ENCODE measurements at regions not wholly inside any gene's neighbourhood (a gene's known extent, or its start where the extent isn't known, plus 50 kb on each side); places are given as distances from the start of the nearest gene placed in this dataset.
A peak's percentile ranks its signal among the peaks of the same experiment; 100 is the strongest.

- DNase-seq = peak; percentile 65
These were observed 50.0 kb upstream of the EMX2 start for GRCh38 chr10:117492504-117492903.

- no peak for DNase-seq
These were observed 54.5 kb upstream of the EMX2 start for GRCh38 chr10:117488004-117488403.

- no peak for DNase-seq
These were observed 55.9 kb upstream of the EMX2 start for GRCh38 chr10:117486606-117487005.

GRCh38 chr10:117483056-117483590 lies 59.4 kb upstream of the EMX2 start:
- DNase-seq = no peak

- DNase-seq = peak; percentile 27
These were observed 61.5 kb upstream of the EMX2 start for GRCh38 chr10:117481011-117481410.

- DNase-seq = no peak
These were observed 62.4 kb upstream of the EMX2 start for GRCh38 chr10:117480097-117480496.

- DNase-seq = peak; percentile 96
These were observed 64.4 kb upstream of the EMX2 start for GRCh38 chr10:117477961-117478670.

GRCh38 chr10:117477211-117477947 lies 65.2 kb upstream of the EMX2 start:
- DNase-seq = no peak

GRCh38 chr10:117476716-117477115 lies 65.8 kb upstream of the EMX2 start:
- peak; percentile 37 for DNase-seq

GRCh38 chr10:117476281-117476680 lies 66.3 kb upstream of the EMX2 start:
- peak; percentile 70 for DNase-seq

GRCh38 chr10:117472872-117473271 lies 69.7 kb upstream of the EMX2 start:
- DNase-seq = no peak

- DNase-seq = no peak
These were observed 71.1 kb upstream of the EMX2 start for GRCh38 chr10:117471344-117471874.

GRCh38 chr10:117470733-117471132 lies 71.8 kb upstream of the EMX2 start:
- DNase-seq = no peak

- DNase-seq = no peak
These were observed 73.9 kb upstream of the EMX2 start for GRCh38 chr10:117468665-117469064.

- DNase-seq = peak; percentile 17
These were observed 78.4 kb upstream of the EMX2 start for GRCh38 chr10:117464176-117464575.

GRCh38 chr10:117463545-117463920 lies 79.0 kb upstream of the EMX2 start:
- peak; percentile 76 for DNase-seq

GRCh38 chr10:117462816-117463544 lies 79.6 kb upstream of the EMX2 start:
- peak; percentile 37 for DNase-seq

- DNase-seq = peak; percentile 46
These were observed 80.1 kb upstream of the EMX2 start for GRCh38 chr10:117462424-117462792.

GRCh38 chr10:117461766-117462423 lies 80.7 kb upstream of the EMX2 start:
- DNase-seq = peak; percentile 98

- DNase-seq = no peak
These were observed 81.4 kb upstream of the EMX2 start for GRCh38 chr10:117460846-117461765.

GRCh38 chr10:117458571-117458970 lies 83.3 kb upstream of the PDZD8 start:
- no peak for DNase-seq

Measured in fibroblast of skin of abdomen (primary cell).